Stimulated activated CD8-positive, alpha-beta memory T cell treated with anti-CD3 and anti-CD28 coated beads, Interleukin-15, amount 100 ng/mL, for 1 hour (primary cell): ENCODE measurements at regions not wholly inside any gene's neighbourhood (a gene's known extent, or its start where the extent isn't known, plus 50 kb on each side); places are given as distances from the start of the nearest gene placed in this dataset.

ENCODE experiments used
- DNase-seq: peaks from one replicate; pipeline ENCODE4 v3.0.0-alpha.2; 2020; ENCODE audit warnings: low read depth

DNA sequence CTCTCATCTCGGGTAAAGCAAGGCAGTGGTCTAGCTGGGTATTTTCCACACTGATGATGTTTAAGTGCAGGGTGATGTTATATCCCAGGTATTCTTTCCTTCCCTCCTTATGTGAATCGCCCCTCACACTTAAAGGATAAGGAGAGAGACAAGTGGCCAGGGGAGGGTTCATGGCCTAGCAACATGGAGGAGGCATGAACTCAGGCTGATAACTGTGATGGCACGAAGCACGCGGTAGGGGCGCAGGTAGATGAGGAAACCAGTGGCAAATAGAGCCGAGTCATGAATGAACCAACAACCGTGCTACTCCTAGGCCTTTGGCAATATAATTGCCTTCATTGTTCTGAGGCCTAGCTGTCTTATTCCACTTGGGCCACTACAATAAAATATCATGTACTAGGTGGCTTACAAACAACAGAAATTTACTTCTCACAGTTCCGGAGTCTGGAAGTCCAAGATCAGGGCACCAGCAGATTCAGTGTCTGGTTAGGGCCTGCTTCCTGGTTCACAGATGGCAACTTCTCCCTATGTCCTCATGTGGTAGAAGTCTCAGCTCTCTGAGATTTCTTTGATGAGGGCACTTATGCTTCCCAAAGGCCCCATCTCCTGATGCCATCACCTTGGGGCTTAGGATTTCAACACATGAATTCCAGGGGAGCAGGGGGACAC lies 56.0 kb upstream of the PIK3CG start:
- no peak for DNase-seq

DNA sequence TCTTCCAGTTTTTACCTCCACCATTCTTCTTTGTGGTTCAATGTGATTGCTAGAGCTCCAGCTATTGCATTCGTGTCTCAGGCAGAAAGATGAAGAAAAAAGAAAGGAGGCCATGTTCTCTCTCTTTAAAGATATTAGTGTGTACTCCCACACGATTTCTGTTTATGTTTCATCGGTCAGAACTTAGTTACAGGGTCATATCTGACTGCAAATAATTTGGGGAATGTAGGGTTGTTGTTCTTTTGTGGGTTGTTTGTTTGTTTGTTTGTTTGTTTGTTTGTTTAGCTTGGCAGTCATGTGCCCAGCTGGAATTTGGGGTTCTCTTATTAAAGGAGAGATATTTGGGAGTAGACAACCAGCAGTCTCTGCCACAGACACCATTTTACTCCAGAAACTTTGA lies 53.6 kb upstream of the PIK3CG start:
- DNase-seq = no peak

DNA sequence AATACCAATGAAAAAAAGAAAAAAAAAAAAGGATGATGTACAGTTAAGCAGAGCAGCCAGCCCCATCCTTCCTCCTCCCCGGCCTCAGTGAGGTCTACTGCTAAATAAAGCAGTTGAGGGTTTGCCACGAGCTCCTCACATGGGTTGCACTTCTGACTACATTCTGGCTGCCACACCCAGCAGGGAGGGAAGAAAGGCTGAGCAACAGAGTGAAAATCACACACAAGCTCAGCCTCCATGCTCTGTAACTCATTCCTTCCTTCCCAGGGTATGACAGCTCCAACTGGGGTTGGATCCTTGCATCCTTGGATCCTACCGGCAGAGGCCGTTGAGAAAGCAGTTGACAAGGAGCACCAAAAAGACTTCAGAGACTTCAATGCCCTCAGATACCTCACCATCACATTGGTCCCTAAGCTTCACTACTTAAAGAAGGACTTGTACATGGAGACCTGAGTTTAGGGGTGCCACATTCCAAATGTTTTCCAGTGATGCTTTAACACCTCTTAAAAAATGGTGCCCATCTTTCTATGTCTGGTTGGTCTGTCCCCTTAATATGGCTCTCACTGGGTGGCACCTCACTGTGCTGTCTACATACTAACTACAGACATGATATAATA lies 52.9 kb upstream of the PIK3CG start:
- no peak for DNase-seq

DNA sequence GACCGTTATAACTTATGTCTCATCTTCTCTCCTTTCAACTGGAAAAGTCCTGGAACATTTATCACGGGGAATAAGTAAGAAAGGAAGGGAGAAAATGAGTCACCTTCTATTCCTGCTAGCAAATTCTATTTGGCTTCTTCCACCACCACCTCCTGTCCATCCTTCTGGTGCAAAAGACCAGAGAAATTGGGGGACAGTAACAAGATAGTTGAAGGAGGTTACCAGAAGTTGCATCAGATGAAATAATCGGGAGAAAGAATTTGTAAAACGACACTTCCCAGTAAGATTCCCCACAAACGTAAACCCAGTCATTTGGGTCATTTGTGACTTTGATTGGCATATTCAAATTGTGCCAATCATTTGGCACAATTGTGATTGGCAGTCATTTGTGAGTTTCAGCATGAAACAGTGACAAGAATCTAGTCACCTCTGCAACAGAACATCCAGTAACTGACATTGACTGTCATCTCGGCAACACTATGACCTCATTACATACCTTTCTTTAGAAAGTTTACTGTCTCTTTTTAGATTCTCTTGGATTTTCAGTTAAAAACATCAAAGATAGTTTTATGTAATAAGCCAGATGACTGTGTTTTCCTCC lies 51.3 kb upstream of the PIK3CG start:
- DNase-seq = no peak

DNA sequence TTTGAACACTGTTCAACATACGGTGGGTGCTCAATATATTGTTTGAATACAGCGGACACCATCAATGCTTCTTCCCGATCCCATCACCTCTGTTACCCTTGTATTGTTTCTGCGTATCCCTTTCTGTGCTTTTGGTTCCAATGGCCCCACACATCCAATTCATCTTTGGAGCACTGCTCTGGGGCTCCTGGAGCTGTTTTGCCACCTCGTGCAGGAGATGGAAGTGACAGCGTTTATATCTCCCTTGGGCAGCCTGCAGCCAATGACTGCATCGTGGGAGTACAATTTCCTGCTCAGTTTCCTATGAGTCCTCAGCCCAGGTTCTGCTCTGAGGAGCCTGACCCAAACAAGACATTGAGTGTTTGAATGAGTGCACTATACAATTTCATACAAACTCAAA lies 50.2 kb upstream of the PIK3CG start:
- no peak for DNase-seq
